Eye (tissue), 1 donor: ENCODE measurements at regions not wholly inside any gene's neighbourhood (a gene's known extent, or its start where the extent isn't known, plus 50 kb on each side); places are given as distances from the start of the nearest gene placed in this dataset.
A peak's percentile ranks its signal among the peaks of the same experiment; 100 is the strongest.

Experiments used
- DNase-seq: peaks from one replicate; pipeline ENCODE4 v3.0.0-alpha.2; 2015

- DNase-seq: no peak
Measured at GRCh38 chr13:61850794-61851193, 435.1 kb upstream of the PCDH20 start.

DNA sequence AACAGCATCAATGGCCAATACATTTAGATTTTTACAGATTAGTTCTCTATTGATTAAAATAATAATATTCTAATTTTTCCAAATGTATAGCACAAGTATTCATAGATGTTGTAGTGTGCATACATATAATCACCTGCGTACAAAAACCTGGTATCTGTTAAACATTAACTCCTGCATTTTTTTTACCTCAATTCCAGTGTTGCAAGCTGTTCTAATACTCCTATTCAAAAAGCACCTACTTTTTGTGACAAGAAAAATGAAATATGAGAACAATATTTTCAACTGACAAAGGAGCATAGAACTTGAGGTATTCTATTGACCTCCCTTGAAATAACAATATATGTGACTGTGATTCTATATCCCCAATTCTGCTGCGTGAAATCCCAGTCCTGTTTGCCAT, 422.9 kb upstream of the PCDH20 start:
- no peak for DNase-seq

DNA sequence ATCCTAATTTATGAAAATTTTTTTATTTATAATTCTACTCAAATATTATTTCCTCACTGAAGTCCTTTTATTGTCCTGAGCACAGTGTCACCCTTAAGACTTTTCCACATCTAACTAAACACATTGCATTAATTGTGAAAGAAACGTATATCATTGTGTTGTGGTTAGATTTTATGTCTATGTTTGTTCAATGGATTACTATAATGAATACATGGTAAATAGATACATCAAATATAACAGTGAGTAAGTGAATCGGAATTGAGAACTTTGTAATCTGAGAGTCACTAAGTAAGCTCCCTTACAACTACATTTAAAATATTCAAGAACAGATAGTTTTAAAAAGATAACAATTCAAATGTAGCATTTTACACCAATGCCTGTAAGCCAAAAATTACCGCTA, 417.6 kb upstream of the PCDH20 start:
- no peak for DNase-seq

- DNase-seq: no peak
Measured at GRCh38 chr13:61831026-61831425, 415.4 kb upstream of the PCDH20 start.

- DNase-seq: no peak
Measured at GRCh38 chr13:61830475-61830874, 414.8 kb upstream of the PCDH20 start.

DNA sequence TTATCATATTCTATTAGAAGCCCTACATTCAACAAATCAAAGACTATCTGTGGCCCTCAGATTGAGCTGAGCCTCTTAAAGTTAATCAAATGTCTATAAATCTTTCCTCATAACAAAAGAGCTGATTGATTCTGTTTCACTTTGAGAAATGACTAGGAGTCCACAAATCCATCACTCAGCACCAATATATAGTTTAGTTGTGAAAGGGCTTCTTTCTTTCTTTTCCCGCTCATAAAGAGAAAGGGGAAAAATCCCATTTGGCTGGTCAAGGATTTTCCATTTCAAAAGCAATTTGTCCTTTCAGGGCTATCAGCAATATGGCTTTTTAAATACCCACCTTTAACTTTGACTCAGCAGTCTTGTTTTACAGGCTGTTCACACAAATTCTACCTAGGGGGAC, 408.5 kb upstream of the PCDH20 start:
- no peak for DNase-seq

DNA sequence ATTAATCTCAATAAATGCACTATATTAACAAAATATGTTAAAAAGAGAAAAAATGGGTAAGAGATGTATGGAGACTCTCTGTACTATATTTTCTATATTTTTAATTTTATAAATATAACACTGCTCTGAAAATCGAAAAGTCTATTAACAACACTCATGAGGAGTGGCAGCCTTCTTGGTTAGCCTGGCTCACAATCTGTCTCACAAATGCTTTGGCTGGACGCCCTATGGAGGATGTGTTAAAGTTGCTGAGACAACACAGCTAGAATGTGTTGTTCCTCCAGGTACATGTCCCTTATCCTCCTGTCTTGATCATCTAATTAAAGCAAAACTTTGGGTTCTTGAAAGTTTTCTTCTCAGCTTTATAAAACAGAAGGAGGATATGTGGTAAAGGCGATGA, 396.6 kb upstream of the PCDH20 start:
- DNase-seq: no peak

DNA sequence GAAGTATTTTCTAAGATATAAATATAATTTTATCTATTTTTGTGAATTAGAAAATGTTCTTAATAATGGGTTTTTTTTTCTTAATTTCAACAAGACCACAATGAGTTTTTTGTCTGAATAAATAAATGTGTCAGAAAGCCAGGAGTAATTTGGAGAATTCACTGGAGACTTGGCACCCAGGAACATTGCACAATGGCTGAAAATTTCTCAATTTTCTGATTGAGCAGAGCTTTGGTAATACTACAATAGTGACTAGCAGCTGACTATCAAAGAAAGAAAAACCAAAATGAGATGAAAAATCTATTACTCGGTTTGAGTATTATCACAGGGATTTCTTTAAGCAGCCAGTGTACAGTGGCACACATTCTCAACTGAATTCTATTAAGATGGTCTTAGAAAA, 394.4 kb upstream of the PCDH20 start:
- no peak for DNase-seq

DNA sequence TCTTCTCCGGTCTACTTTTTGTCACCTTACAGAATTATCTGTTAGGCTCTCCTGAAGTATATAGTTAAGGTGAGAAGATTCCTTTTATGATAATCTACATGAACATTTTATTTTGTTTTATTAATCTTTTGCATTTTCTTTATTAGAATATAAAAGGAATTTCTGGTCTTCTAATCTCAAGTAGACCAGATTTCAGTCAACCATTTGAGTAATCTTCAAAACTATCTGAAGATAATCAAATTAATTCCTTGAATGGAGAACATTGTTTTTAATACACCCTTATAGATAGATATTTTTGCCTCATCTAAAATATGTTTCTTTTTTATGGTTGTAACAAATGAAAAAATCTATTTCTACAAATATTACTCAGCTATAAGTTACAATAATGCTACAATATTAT, 381.7 kb upstream of the PCDH20 start:
- no peak for DNase-seq

DNA sequence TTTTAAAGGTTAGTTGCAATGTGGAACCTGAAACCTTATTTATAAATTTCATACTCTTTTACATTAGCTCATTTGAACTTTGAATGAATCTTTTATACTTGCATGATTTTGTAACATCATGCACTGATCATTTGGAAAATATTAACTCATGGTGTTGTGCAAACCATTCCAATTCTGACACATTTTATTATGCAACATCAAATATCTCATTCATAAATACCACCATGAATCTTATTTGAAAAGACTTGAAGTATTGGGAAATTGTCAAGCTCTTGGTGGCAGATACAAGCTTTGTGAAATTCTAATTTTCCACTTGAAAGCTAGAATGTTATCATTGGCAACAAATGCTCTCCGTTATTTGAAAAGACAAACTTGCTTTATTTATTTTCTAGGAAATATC, 379.9 kb upstream of the PCDH20 start:
- DNase-seq: no peak

- no peak for DNase-seq
Measured at GRCh38 chr13:61779456-61779855, 363.8 kb upstream of the PCDH20 start.

- no peak for DNase-seq
Measured at GRCh38 chr13:61778531-61778930, 362.9 kb upstream of the PCDH20 start.

DNA sequence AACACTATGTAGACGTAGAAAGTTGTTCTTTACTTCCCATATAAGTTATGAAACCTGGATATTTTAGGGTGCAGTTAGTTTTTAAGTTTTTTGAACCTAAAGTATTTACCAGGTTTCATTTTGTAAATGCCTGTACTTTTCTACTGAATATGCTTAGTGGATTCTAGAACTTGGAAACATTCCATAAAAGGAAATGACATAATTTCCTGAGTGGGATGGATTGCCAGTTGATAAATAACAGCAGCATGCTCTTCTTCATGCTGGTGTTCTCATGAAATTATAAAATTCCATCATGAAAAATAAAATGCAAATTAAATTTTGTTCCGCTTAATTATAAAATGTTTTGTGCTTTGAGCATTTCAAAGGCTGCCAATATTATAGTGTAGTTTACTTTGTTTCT, 362.2 kb upstream of the PCDH20 start:
- DNase-seq: no peak

DNA sequence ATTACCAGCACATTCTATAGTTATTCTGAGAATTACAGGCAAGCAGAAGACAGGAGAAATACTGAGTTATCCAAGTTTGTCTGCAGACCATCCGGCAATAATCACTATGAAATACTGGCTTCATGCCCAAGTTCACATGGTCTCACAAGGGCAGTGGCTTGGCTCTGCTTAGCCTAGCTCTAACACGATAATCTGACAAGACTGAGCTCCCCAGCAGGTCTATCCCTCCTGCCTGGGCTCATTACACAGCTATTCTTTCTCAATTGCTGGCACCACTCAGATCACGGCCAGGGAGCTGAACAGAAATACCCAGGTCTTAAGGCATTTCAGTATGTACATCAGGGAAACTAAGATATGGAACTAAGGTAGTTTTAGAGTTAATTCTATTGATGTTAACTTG, 361.6 kb upstream of the PCDH20 start:
- DNase-seq: peak; percentile 28

GRCh38 chr13:61774903-61775302, 359.3 kb upstream of the PCDH20 start:
- DNase-seq: no peak

DNA sequence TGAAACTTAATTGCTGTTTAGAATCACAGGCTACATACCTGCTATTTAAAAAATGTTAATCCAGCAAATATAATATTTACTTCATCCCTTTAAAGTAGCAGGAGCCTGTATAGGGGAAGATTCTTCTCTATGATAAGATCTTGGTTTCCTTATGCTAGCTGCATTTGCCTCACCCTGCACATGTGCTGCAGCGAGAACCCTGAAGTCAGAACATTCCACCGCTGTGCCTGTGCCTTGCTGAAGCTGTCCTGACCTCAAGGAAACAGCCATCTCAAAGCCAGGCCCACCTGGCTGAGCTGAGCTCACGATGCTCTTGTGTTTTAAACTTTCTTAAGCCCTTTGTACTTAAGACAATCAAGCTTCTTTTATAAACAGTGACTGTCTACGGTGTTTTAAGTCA, 355.0 kb upstream of the PCDH20 start:
- no peak for DNase-seq

DNA sequence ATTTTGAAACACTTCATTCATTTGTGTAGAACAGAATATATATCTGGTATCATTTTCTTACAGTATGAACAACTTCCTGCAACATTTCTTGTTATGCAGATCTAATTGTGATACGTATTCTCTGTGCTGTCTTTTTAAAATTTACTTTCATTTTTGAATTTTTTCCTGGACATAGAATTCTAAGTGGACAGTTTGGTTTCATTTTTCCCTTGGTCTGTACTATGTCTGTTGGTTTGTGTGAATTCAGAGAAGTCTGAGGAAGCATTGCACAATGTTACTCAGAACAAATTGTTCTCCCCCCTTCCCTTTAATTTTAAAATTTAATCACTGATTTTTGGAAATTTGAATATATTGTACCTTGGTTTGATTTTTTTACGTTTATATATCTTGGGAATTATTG, 352.5 kb upstream of the PCDH20 start:
- no peak for DNase-seq

DNA sequence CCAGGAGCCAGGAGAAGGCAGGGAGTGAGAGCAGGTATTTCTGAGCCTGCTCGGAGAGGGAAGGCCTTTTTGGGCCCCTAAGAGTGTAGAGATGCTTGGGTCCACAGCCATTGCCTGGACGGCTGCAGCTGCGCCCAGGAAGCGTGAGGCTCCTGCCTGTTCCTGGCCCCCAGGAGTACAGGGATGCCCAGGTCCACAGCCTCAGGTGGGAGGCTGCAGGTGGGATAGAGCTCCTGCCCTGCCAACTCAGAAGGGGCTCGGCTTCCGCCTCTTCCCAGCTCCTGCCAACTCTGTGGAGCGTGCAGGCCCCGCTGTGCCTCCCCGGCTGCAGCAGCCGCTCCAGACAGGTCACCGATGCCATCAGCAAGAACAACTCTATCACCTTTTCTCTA, 351.0 kb upstream of the PCDH20 start:
- DNase-seq: no peak

- no peak for DNase-seq
Measured at GRCh38 chr13:61765940-61766666, 350.5 kb upstream of the PCDH20 start.

GRCh38 chr13:61765181-61765742, 349.6 kb upstream of the PCDH20 start:
- DNase-seq: no peak

- no peak for DNase-seq
Measured at GRCh38 chr13:61761690-61762089, 346.0 kb upstream of the PCDH20 start.

- no peak for DNase-seq
Measured at GRCh38 chr13:61760102-61760501, 344.5 kb upstream of the PCDH20 start.

DNA sequence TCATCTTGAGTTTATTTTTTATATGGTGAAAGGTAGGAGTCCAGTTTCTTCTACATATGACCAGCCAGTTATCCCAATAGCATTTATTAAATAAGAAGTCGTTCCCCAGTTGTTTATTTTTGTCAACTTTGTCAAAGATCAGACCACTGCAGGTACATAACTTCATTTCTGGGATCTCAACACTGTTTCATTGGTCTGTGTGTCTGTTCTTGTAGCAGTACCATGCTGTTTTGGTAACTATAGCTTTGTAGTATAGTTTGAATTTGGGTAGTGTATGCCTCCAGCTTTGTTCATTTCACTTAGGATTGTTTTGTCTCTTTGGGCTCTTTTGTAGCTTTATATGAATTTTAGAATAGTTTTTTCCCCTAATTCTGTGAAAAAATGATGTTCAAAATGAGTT, 340.4 kb upstream of the PCDH20 start:
- no peak for DNase-seq

- no peak for DNase-seq
Measured at GRCh38 chr13:61751039-61751438, 335.4 kb upstream of the PCDH20 start.

- DNase-seq: peak; percentile 12
Measured at GRCh38 chr13:61738236-61738750, 322.6 kb upstream of the PCDH20 start.
